Activated CD8-positive, alpha-beta T cell treated with anti-CD3 and anti-CD28 coated beads for 36 hours (primary cell): ENCODE measurements at regions not wholly inside any gene's neighbourhood (a gene's known extent, or its start where the extent isn't known, plus 50 kb on each side); places are given as distances from the start of the nearest gene placed in this dataset.

Experiments used
- ATAC-seq: fragments of 200-7000 bp; cut with Tn5 transposase; one replicate; pipeline ENCODE4 v1.10.0; 2021; ENCODE audit warnings: mild to moderate bottlenecking, moderate library complexity
- CTCF ChIA-PET: fragments of 350-600 bp; sonication (Branson Sonifier 250); formaldehyde crosslinking; loops from one replicate; lab custom pipeline; 2021; ENCODE audit warnings: antibody characterized with exemption; lab: Charles Lee
- POLR2A ChIA-PET: fragments of 350-600 bp; sonication (Branson Sonifier 250); formaldehyde crosslinking; loops from one replicate; lab custom pipeline; 2021; ENCODE audit warnings: antibody characterized with exemption; lab: Charles Lee
- DNase-seq: peaks from one replicate; pipeline ENCODE4 v3.0.0-alpha.2; 2020
- H3K27ac Mint-ChIP-seq: one replicate; pipeline ENCODE4 v1.8.0; 2021; ENCODE audit warnings: mild to moderate bottlenecking, mixed read lengths
- H3K27me3 Mint-ChIP-seq: one replicate; pipeline ENCODE4 v1.8.0; 2021; ENCODE audit warnings: mixed read lengths
- H3K36me3 Mint-ChIP-seq: one replicate; pipeline ENCODE4 v1.8.0; 2021; ENCODE audit warnings: low read depth, mixed read lengths
- H3K4me1 Mint-ChIP-seq: one replicate; pipeline ENCODE4 v1.8.0; 2021; ENCODE audit warnings: low read depth, mixed read lengths
- H3K4me3 Mint-ChIP-seq: one replicate; pipeline ENCODE4 v1.8.0; 2021; ENCODE audit warnings: mild to moderate bottlenecking, moderate library complexity, mixed read lengths
- H3K9me3 Mint-ChIP-seq: one replicate; pipeline ENCODE4 v1.8.0; 2021; ENCODE audit warnings: mixed read lengths
- CTCF ChIP-seq: fragments of 200-600 bp; IDR thresholded peaks from one replicate; pipeline ENCODE4 v1.8.0; 2022; ENCODE audit warnings: antibody characterized with exemption, mild to moderate bottlenecking
- intact Hi-C: fragments of 100-400 bp; cut with micrococcal nuclease; formaldehyde crosslinking; loops from one replicate; pipeline ENCODE4 v1.10.0; 2022

GRCh38 chr20:8948442-8949020 lies 120.4 kb upstream of the PLCB4 start:
- CTCF ChIA-PET: no interaction called here
- Mint-ChIP-seq H3K9me3 (no peaks in the 10 kb centered on the region), H3K36me3 (no peaks in the 10 kb centered on the region), H3K27ac (no peak overlapping the region), H3K4me1 (no peaks in the 10 kb centered on the region), H3K4me3 (no peak overlapping the region), H3K27me3 (no peaks in the 10 kb centered on the region)
- no peak for TF ChIP-seq CTCF
- DNase-seq (no peak), ATAC-seq (no peak)
- POLR2A ChIA-PET: no interaction called here
- intact Hi-C loops: no loop called here

- H3K27ac Mint-ChIP-seq: no peak overlapping the region
- H3K27me3 Mint-ChIP-seq: no peaks in the 10 kb centered on the region
- H3K4me1 Mint-ChIP-seq: no peaks in the 10 kb centered on the region
- no peak overlapping the region for H3K4me3 Mint-ChIP-seq
- ATAC-seq (no peak), DNase-seq (no peak)
- H3K9me3 Mint-ChIP-seq: no peaks in the 10 kb centered on the region
- TF ChIP-seq CTCF: no peak
- no peaks in the 10 kb centered on the region for H3K36me3 Mint-ChIP-seq
- CTCF ChIA-PET: no interaction called here
- POLR2A ChIA-PET: no interaction called here
- intact Hi-C loops: no loop called here
Measured at GRCh38 chr20:8951164-8951563, 117.7 kb upstream of the PLCB4 start.

GRCh38 chr20:8952721-8953120 lies 116.2 kb upstream of the PLCB4 start:
- intact Hi-C loops: no loop called here
- no peak for ATAC-seq
- H3K4me1 Mint-ChIP-seq: no peaks in the 10 kb centered on the region
- H3K9me3 Mint-ChIP-seq: no peaks in the 10 kb centered on the region
- no peaks in the 10 kb centered on the region for H3K36me3 Mint-ChIP-seq
- TF ChIP-seq CTCF: no peak
- ChIA-PET CTCF (no interaction called here), POLR2A (no interaction called here)
- no peak overlapping the region for H3K4me3 Mint-ChIP-seq
- H3K27ac Mint-ChIP-seq: no peak overlapping the region
- H3K27me3 Mint-ChIP-seq: no peaks in the 10 kb centered on the region
- no peak for DNase-seq

- H3K9me3 Mint-ChIP-seq: no peaks in the 10 kb centered on the region
- DNase-seq (no peak), ATAC-seq (no peak)
- H3K4me3 Mint-ChIP-seq: no peak overlapping the region
- H3K4me1 Mint-ChIP-seq: no peaks in the 10 kb centered on the region
- no peak for TF ChIP-seq CTCF
- H3K27ac Mint-ChIP-seq: no peak overlapping the region
- intact Hi-C loops: no loop called here
- H3K27me3 Mint-ChIP-seq: no peaks in the 10 kb centered on the region
- H3K36me3 Mint-ChIP-seq: no peaks in the 10 kb centered on the region
- POLR2A ChIA-PET: no interaction called here
- CTCF ChIA-PET: no interaction called here
Measured at GRCh38 chr20:8953300-8953699, 115.6 kb upstream of the PLCB4 start.

GRCh38 chr20:8960241-8960640 lies 108.6 kb upstream of the PLCB4 start:
- Mint-ChIP-seq H3K27me3 (peaks cover 2% of the 10 kb centered on the region), H3K4me1 (no peaks in the 10 kb centered on the region), H3K27ac (no peak overlapping the region), H3K9me3 (no peaks in the 10 kb centered on the region), H3K36me3 (no peaks in the 10 kb centered on the region), H3K4me3 (no peak overlapping the region)
- intact Hi-C loops: no loop called here
- TF ChIP-seq CTCF: no peak
- ChIA-PET CTCF (no interaction called here), POLR2A (no interaction called here)
- ATAC-seq (no peak), DNase-seq (no peak)
